B cell (primary cell): ENCODE measurements at regions not wholly inside any gene's neighbourhood (a gene's known extent, or its start where the extent isn't known, plus 50 kb on each side); places are given as distances from the start of the nearest gene placed in this dataset.

Experiments used
- ATAC-seq: fragments of 200-7000 bp; cut with Tn5 transposase; one replicate; pipeline ENCODE4 v1.10.0; 2021; ENCODE audit warnings: low read depth, mild to moderate bottlenecking, moderate number of reproducible peaks, moderate library complexity
- CTCF ChIA-PET: fragments of 350-600 bp; sonication (Branson Sonifier 250); formaldehyde crosslinking; loops from one replicate; lab custom pipeline; 2021; ENCODE audit warnings: antibody characterized with exemption, inconsistent platforms; lab: Charles Lee
- POLR2A ChIA-PET: fragments of 350-600 bp; sonication (Branson Sonifier 250); formaldehyde crosslinking; loops from one replicate; lab custom pipeline; 2021; ENCODE audit warnings: antibody characterized with exemption; lab: Charles Lee
- DNase-seq: peaks from one replicate; pipeline ENCODE4 v3.0.0; 2013
- H2AFZ ChIP-seq: 2 replicates; pipeline ENCODE4 v1.6.1; 2012; ENCODE audit warnings: mild to moderate bottlenecking, low read depth, low read length; ENCODE audit not compliant: insufficient read depth, poor library complexity, severe bottlenecking
- H3K27ac ChIP-seq, 2 donors: 1 replicate in 1 of 2; 2 replicates in 1 of 2; pipeline ENCODE4 v1.5.1; 2012 to 2013; ENCODE audit warnings: low read length in 2 of 2, mild to moderate bottlenecking in 2 of 2, moderate library complexity in 1 of 2
- H3K27me3 ChIP-seq, 4 experiments: fragments of 200-600 bp in 1 of 4; sonication (generic) in 1 of 4; replicated peaks in 1 of 4; 1 replicate in 2 of 4; 2 replicates in 2 of 4; pipeline versions ENCODE4 v1.6.1 to v1.7.0; 2013 to 2016; ENCODE audit warnings: low read length in 3 of 4, mild to moderate bottlenecking in 2 of 4, mixed read lengths in 1 of 4, moderate library complexity in 1 of 4; ENCODE audit not compliant: insufficient read depth in 4 of 4, control insufficient read depth in 3 of 4; ENCODE audit errors: control extremely low read depth in 1 of 4
- H3K36me3 ChIP-seq, 2 experiments: replicated peaks in 1 of 2; 1 replicate in 1 of 2; 2 replicates in 1 of 2; pipeline versions ENCODE4 v1.6.1 to v1.7.1; 2013; ENCODE audit warnings: low read length in 1 of 2; ENCODE audit not compliant: insufficient read depth in 2 of 2, control insufficient read depth in 1 of 2; ENCODE audit errors: control extremely low read depth in 1 of 2, extremely low read depth in 1 of 2
- H3K4me1 ChIP-seq, 2 donors: fragments of 200-600 bp in 1 of 2; sonication (generic) in 1 of 2; 1 replicate in 1 of 2; 2 replicates in 1 of 2; pipeline versions ENCODE4 v1.5.1 to v1.6.1; 2013 to 2017; ENCODE audit warnings: low read length in 2 of 2; ENCODE audit not compliant: control insufficient read depth in 2 of 2, insufficient read depth in 2 of 2
- H3K4me2 ChIP-seq: replicated peaks from 2 replicates; pipeline ENCODE3; 2012; ENCODE audit warnings: mild to moderate bottlenecking, low read depth, low read length; ENCODE audit not compliant: poor library complexity, severe bottlenecking
- H3K4me3 ChIP-seq, 5 experiments: fragments of 200-600 bp in 1 of 5; sonication (generic) in 1 of 5; 1 replicate in 3 of 5; 2 replicates in 2 of 5; pipeline versions ENCODE4 v1.5.1 to v1.7.0; 2011 to 2016; ENCODE audit warnings: low read length in 4 of 5, mild to moderate bottlenecking in 4 of 5, low read depth in 2 of 5, control low read depth in 1 of 5, moderate library complexity in 1 of 5; ENCODE audit not compliant: insufficient read depth in 1 of 5; ENCODE audit errors: control extremely low read depth in 1 of 5, extremely low read depth in 1 of 5
- H3K79me2 ChIP-seq: fragments of 200-600 bp; sonication (generic); one replicate; pipeline ENCODE4 v1.6.0; 2016; ENCODE audit warnings: low read length; ENCODE audit not compliant: control insufficient read depth, insufficient read depth
- H3K9ac ChIP-seq: fragments of 200-600 bp; sonication (generic); 2 replicates; pipeline ENCODE4 v1.6.1; 2017; ENCODE audit warnings: mild to moderate bottlenecking, low read length, moderate library complexity
- H3K9me3 ChIP-seq, 3 donors: one replicate each; pipeline versions ENCODE4 v1.6.1 to v1.7.1; 2013; ENCODE audit warnings: low read length in 2 of 3; ENCODE audit not compliant: control insufficient read depth in 2 of 3, insufficient read depth in 1 of 3; ENCODE audit errors: control extremely low read depth in 1 of 3
- H4K20me1 ChIP-seq: 2 replicates; pipeline ENCODE4 v1.6.0; 2012; ENCODE audit warnings: mild to moderate bottlenecking, low read length; ENCODE audit not compliant: insufficient read depth, control insufficient read depth, poor library complexity, severe bottlenecking
- H3K27ac Mint-ChIP-seq: one replicate; pipeline ENCODE4 v1.8.0; 2021; ENCODE audit warnings: mixed read lengths
- H3K27me3 Mint-ChIP-seq: one replicate; pipeline ENCODE4 v1.8.0; 2021; ENCODE audit warnings: mixed read lengths
- H3K4me1 Mint-ChIP-seq: one replicate; pipeline ENCODE4 v1.8.0; 2021; ENCODE audit warnings: mixed read lengths
- H3K4me3 Mint-ChIP-seq: one replicate; pipeline ENCODE4 v1.8.0; 2021; ENCODE audit warnings: mixed read lengths
- H3K9me3 Mint-ChIP-seq: one replicate; pipeline ENCODE4 v1.8.0; 2022; ENCODE audit warnings: mixed read lengths; ENCODE audit not compliant: insufficient read depth
- EZH2 ChIP-seq: IDR thresholded peaks from 2 replicates; pipeline ENCODE4 v1.6.1; 2012; ENCODE audit warnings: borderline replicate concordance, low read depth, mild to moderate bottlenecking, moderate library complexity, low read length; ENCODE audit not compliant: insufficient read depth, poor library complexity, severe bottlenecking
- WGBS: methylation state at CpG from one replicate; pipeline ENCODE4 v1.1.5; 2013; ENCODE audit warnings: missing lambda C conversion rate; ENCODE audit not compliant: insufficient coverage; 5-methylcytosine and 5-hydroxymethylcytosine counted together
- intact Hi-C: fragments of 100-400 bp; cut with micrococcal nuclease; formaldehyde crosslinking; loops from one replicate; pipeline ENCODE4 v1.10.0; 2022
- TF ChIP-seq, protein P1 (sequence below): fragments of 200-600 bp; IDR thresholded peaks from one replicate; pipeline ENCODE4 v1.8.0; 2022; ENCODE audit warnings: antibody characterized with exemption, mild to moderate bottlenecking

GRCh38 chr5:42235241-42235640, 188.0 kb upstream of the GHR start:
- no peak overlapping the region for H3K4me3 ChIP-seq
- Mint-ChIP-seq H3K4me3 (no peak overlapping the region), H3K27ac (no peak overlapping the region), H3K9me3 (no peaks in the 10 kb centered on the region), H3K27me3 (peaks cover 4% of the 10 kb centered on the region), H3K4me1 (no peaks in the 10 kb centered on the region)
- H3K9ac ChIP-seq, result no peak overlapping the region
- H3K36me3 ChIP-seq, result no peaks in the 10 kb centered on the region
- TF ChIP-seq, protein P1, sequence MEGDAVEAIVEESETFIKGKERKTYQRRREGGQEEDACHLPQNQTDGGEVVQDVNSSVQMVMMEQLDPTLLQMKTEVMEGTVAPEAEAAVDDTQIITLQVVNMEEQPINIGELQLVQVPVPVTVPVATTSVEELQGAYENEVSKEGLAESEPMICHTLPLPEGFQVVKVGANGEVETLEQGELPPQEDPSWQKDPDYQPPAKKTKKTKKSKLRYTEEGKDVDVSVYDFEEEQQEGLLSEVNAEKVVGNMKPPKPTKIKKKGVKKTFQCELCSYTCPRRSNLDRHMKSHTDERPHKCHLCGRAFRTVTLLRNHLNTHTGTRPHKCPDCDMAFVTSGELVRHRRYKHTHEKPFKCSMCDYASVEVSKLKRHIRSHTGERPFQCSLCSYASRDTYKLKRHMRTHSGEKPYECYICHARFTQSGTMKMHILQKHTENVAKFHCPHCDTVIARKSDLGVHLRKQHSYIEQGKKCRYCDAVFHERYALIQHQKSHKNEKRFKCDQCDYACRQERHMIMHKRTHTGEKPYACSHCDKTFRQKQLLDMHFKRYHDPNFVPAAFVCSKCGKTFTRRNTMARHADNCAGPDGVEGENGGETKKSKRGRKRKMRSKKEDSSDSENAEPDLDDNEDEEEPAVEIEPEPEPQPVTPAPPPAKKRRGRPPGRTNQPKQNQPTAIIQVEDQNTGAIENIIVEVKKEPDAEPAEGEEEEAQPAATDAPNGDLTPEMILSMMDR, result no peak
- TF ChIP-seq EZH2, result no peak
- no peaks in the 10 kb centered on the region for H4K20me1 ChIP-seq
- DNase-seq, result no peak
- H3K4me1 ChIP-seq, result no peaks in the 10 kb centered on the region
- intact Hi-C loops, result no loop called here
- H3K27ac ChIP-seq, result no peak overlapping the region
- H3K9me3 ChIP-seq, result no peaks in the 10 kb centered on the region
- CTCF ChIA-PET, result no interaction called here
- H2AFZ ChIP-seq, result no peak overlapping the region
- ATAC-seq, result no peak
- H3K27me3 ChIP-seq, result no peaks in the 10 kb centered on the region
- no peaks in the 10 kb centered on the region for H3K79me2 ChIP-seq
- H3K4me2 ChIP-seq, result no peak overlapping the region
- POLR2A ChIA-PET, result no interaction called here

GRCh38 chr5:42235837-42236236, 187.4 kb upstream of the GHR start:
- H3K27ac Mint-ChIP-seq, result no peak overlapping the region
- 93% methylated on average over 3 of the region's 3 CpGs for WGBS

More at GRCh38 chr5:42235837-42236236, 187.4 kb upstream of the GHR start:
- POLR2A ChIA-PET, result no interaction called here
- Mint-ChIP-seq H3K27me3 (peaks cover 4% of the 10 kb centered on the region), H3K9me3 (no peaks in the 10 kb centered on the region), H3K4me3 (no peak overlapping the region), H3K4me1 (no peaks in the 10 kb centered on the region)
- H3K27ac ChIP-seq, result no peak overlapping the region
- DNase-seq (no peak), ATAC-seq (no peak)
- no peaks in the 10 kb centered on the region for H4K20me1 ChIP-seq
- H3K79me2 ChIP-seq, result no peaks in the 10 kb centered on the region
- H3K27me3 ChIP-seq, result no peaks in the 10 kb centered on the region
- H3K9ac ChIP-seq, result no peak overlapping the region
- CTCF ChIA-PET, result no interaction called here
- no peaks in the 10 kb centered on the region for H3K9me3 ChIP-seq
- no peaks in the 10 kb centered on the region for H3K36me3 ChIP-seq
- H3K4me3 ChIP-seq, result no peak overlapping the region
- no peaks in the 10 kb centered on the region for H3K4me1 ChIP-seq
- TF ChIP-seq, protein P1, result no peak
- no peak for TF ChIP-seq EZH2
- no peak overlapping the region for H2AFZ ChIP-seq
- intact Hi-C loops, result no loop called here
- no peak overlapping the region for H3K4me2 ChIP-seq
